ENCODE measurements at regions not wholly inside any gene's neighbourhood (a gene's known extent, or its start where the extent isn't known, plus 50 kb on each side); places are given as distances from the start of the nearest gene placed in this dataset.

DNA sequence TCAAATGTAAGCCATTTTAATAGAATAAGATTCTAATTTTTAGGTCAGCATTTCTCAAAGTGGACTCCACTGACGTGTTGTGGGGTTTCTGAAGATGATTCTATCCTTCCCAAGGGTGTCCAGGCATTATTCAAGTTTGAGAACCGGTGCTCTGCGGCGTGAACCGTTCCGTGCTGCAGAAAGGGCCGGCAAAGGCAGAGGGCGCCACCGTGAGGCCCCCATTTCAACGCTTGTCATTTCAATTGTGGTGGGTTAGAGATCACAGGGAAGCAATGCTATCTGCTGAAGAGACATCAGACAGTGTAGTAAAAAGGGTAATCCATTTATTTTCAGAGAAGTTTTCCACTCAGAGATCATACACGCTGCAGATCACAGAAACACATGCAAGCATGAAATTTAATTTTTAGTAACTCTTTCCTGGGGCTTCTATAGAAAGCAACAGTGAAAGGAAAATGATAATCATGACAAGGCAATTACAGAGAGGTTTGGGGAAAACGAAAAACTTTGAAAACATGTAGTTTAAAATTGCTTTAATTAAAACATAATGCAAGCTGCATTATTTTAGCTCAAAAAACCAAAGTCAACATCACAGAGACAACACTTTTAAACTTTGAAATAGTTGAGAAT lies 201.7 kb downstream of the EXOC5 start:
- TF ChIP-seq EP300 (IDR thresholded peaks at IDR 0.05; ENCODE audit: low read length) (no peak), BRD4 (IDR thresholded peaks at IDR 0.05) (no peak), JUN (IDR thresholded peaks at IDR 0.05; ENCODE audit: borderline replicate concordance, low read depth, low read length) (no peak), JUN (CRISPR knock-in tag; IDR thresholded peaks at IDR 0.05; ENCODE audit: borderline replicate concordance) (no peak)
- TF ChIP-seq, protein P1, sequence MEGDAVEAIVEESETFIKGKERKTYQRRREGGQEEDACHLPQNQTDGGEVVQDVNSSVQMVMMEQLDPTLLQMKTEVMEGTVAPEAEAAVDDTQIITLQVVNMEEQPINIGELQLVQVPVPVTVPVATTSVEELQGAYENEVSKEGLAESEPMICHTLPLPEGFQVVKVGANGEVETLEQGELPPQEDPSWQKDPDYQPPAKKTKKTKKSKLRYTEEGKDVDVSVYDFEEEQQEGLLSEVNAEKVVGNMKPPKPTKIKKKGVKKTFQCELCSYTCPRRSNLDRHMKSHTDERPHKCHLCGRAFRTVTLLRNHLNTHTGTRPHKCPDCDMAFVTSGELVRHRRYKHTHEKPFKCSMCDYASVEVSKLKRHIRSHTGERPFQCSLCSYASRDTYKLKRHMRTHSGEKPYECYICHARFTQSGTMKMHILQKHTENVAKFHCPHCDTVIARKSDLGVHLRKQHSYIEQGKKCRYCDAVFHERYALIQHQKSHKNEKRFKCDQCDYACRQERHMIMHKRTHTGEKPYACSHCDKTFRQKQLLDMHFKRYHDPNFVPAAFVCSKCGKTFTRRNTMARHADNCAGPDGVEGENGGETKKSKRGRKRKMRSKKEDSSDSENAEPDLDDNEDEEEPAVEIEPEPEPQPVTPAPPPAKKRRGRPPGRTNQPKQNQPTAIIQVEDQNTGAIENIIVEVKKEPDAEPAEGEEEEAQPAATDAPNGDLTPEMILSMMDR (IDR thresholded peaks at IDR 0.05 in 2 of 3, conservative IDR thresholded peaks at IDR 0.05 in 1 of 3; ENCODE audit: insufficient read depth in 2 of 3, low read depth in 1 of 3, low read length in 3 of 3), result peak; percentile 71 to 82 (median 79)

All from K562 (cell line).